ENCODE measurements at regions not wholly inside any gene's neighbourhood (a gene's known extent, or its start where the extent isn't known, plus 50 kb on each side); places are given as distances from the start of the nearest gene placed in this dataset.

- no peak for DNase-seq
Observed at GRCh38 chr3:139774560-139775302, 97.0 kb upstream of the NMNAT3 start.

- no peak for DNase-seq
Observed at GRCh38 chr3:139772539-139773500, 95.0 kb upstream of the NMNAT3 start.

- DNase-seq: no peak
Observed at GRCh38 chr3:139771331-139771730, 93.6 kb upstream of the NMNAT3 start.

GRCh38 chr3:139770577-139770976 is 92.8 kb upstream of the NMNAT3 start:
- no peak for DNase-seq

- no peak for DNase-seq
Observed at GRCh38 chr3:139769796-139770195, 92.0 kb upstream of the NMNAT3 start.

GRCh38 chr3:139764936-139765335 is 87.2 kb upstream of the NMNAT3 start:
- no peak for DNase-seq

- DNase-seq: no peak
Observed at GRCh38 chr3:139764069-139764905, 86.5 kb upstream of the NMNAT3 start.

GRCh38 chr3:139762302-139762701 is 84.5 kb upstream of the NMNAT3 start:
- no peak for DNase-seq

- no peak for DNase-seq
Observed at GRCh38 chr3:139759470-139759869, 81.7 kb upstream of the NMNAT3 start.

GRCh38 chr3:139758654-139759291 is 81.0 kb upstream of the NMNAT3 start:
- no peak for DNase-seq

- no peak for DNase-seq
Observed at GRCh38 chr3:139757448-139758030, 79.8 kb upstream of the NMNAT3 start.

- DNase-seq: no peak
Observed at GRCh38 chr3:139756529-139757103, 78.8 kb upstream of the NMNAT3 start.

- no peak for DNase-seq
Observed at GRCh38 chr3:139755551-139755950, 77.8 kb upstream of the NMNAT3 start.

GRCh38 chr3:139751789-139752188 is 74.0 kb upstream of the NMNAT3 start:
- no peak for DNase-seq

GRCh38 chr3:139746481-139746880 is 68.7 kb upstream of the NMNAT3 start:
- no peak for DNase-seq

GRCh38 chr3:139745831-139746230 is 68.1 kb upstream of the NMNAT3 start:
- DNase-seq: no peak

- DNase-seq: no peak
Observed at GRCh38 chr3:139738697-139739096, 60.9 kb upstream of the NMNAT3 start.

- DNase-seq: no peak
Observed at GRCh38 chr3:139737682-139738361, 60.0 kb upstream of the NMNAT3 start.

GRCh38 chr3:139735191-139735590 is 57.4 kb upstream of the NMNAT3 start:
- no peak for DNase-seq

- DNase-seq: no peak
Observed at GRCh38 chr3:139732729-139733128, 55.0 kb upstream of the NMNAT3 start.

- no peak for DNase-seq
Observed at GRCh38 chr3:139729300-139729699, 51.5 kb upstream of the NMNAT3 start.
